Astrocyte (in vitro differentiated cells and primary cell): ENCODE measurements at regions not wholly inside any gene's neighbourhood (a gene's known extent, or its start where the extent isn't known, plus 50 kb on each side); places are given as distances from the start of the nearest gene placed in this dataset.

Source experiments
- DNase-seq: peaks from one replicate; pipeline ENCODE4 v3.0.0-alpha.2; 2010; ENCODE audit warnings: low read depth
- FAIRE-seq: peaks from 2 replicates; lab custom pipeline; 2011; peaks lifted over from hg19 to GRCh38; lab: Jason Lieb, UNC
- H2AFZ ChIP-seq: 2 replicates; pipeline ENCODE4 v1.6.0; 2012; ENCODE audit warnings: low read depth, low read length, inconsistent platforms
- H3K27ac ChIP-seq: 2 replicates; pipeline ENCODE4 v1.5.1; 2011; ENCODE audit warnings: low read depth, low read length, inconsistent platforms
- H3K27me3 ChIP-seq: 2 replicates; pipeline ENCODE4 v1.6.0; 2011; ENCODE audit warnings: low read length, inconsistent platforms; ENCODE audit not compliant: insufficient read depth
- H3K36me3 ChIP-seq: 2 replicates; pipeline ENCODE4 v1.5.1; 2011; ENCODE audit warnings: low read length, inconsistent platforms; ENCODE audit not compliant: insufficient read depth
- H3K4me1 ChIP-seq: 2 replicates; pipeline ENCODE4 v1.5.1; 2011; ENCODE audit warnings: low read length, inconsistent platforms; ENCODE audit not compliant: insufficient read depth
- H3K4me2 ChIP-seq: 2 replicates; pipeline ENCODE4 v1.6.0; 2012; ENCODE audit warnings: low read length, inconsistent platforms
- H3K4me3 ChIP-seq: 2 replicates; pipeline ENCODE4 v1.5.1; 2011; ENCODE audit warnings: low read depth, mild to moderate bottlenecking, low read length, inconsistent platforms; ENCODE audit not compliant: insufficient read depth
- H3K79me2 ChIP-seq: 2 replicates; pipeline ENCODE4 v1.6.0; 2012; ENCODE audit warnings: mild to moderate bottlenecking, low read length, inconsistent platforms; ENCODE audit not compliant: insufficient read depth
- H3K9ac ChIP-seq: 2 replicates; pipeline ENCODE4 v1.6.0; 2012; ENCODE audit warnings: mild to moderate bottlenecking, low read length, inconsistent platforms
- H3K9me3 ChIP-seq: 2 replicates; pipeline ENCODE4 v1.5.1; 2012; ENCODE audit warnings: low read depth, mild to moderate bottlenecking, low read length, inconsistent platforms; ENCODE audit not compliant: insufficient read depth
- H4K20me1 ChIP-seq: 2 replicates; pipeline ENCODE4 v1.6.0; 2012; ENCODE audit warnings: low read length, inconsistent platforms; ENCODE audit not compliant: insufficient read depth
- H3K27ac Mint-ChIP-seq: one replicate; pipeline ENCODE4 v1.8.0; 2021; ENCODE audit warnings: mild to moderate bottlenecking, mixed read lengths; ENCODE audit not compliant: unreplicated experiment
- H3K27me3 Mint-ChIP-seq: one replicate; pipeline ENCODE4 v1.8.0; 2021; ENCODE audit warnings: low read depth, mixed read lengths; ENCODE audit not compliant: unreplicated experiment
- H3K36me3 Mint-ChIP-seq: one replicate; pipeline ENCODE4 v1.8.0; 2021; ENCODE audit warnings: low read depth, mixed read lengths; ENCODE audit not compliant: unreplicated experiment
- H3K4me1 Mint-ChIP-seq: one replicate; pipeline ENCODE4 v1.8.0; 2021; ENCODE audit warnings: low read depth, mixed read lengths; ENCODE audit not compliant: unreplicated experiment
- H3K4me3 Mint-ChIP-seq: one replicate; pipeline ENCODE4 v1.8.0; 2021; ENCODE audit warnings: mild to moderate bottlenecking, moderate library complexity, mixed read lengths; ENCODE audit not compliant: unreplicated experiment
- H3K9me3 Mint-ChIP-seq: one replicate; pipeline ENCODE4 v1.8.0; 2021; ENCODE audit warnings: mild to moderate bottlenecking, mixed read lengths; ENCODE audit not compliant: unreplicated experiment
- EZH2 ChIP-seq: IDR thresholded peaks from 2 replicates; pipeline ENCODE4 v1.6.1; 2012; ENCODE audit warnings: mild to moderate bottlenecking, low read length, inconsistent platforms; ENCODE audit not compliant: insufficient read depth
- TF ChIP-seq, protein P1 (sequence below): IDR thresholded peaks from 2 replicates; pipeline ENCODE4 v1.5.1; 2011; ENCODE audit warnings: low read depth, mild to moderate bottlenecking, inconsistent platforms, low read length, moderate library complexity; ENCODE audit not compliant: insufficient read depth

DNA sequence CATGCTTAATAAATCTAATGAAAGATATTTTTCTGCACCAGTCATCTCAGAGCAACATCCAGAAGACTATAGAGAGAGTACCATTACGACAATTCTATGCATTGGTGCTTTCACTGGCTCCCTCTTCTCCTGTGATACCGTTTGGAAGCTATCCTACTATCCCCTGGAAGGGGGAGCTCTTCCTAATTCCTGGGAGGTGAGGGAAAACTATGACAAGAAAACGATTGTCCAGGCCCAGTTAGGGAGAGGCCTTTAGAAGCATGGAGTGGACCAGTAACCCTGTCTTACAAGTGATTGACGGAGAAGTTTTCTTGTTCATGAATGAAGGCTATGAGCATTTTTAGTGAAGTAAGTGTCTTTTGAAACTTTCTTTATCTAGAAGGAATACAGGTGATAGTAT lies 150.2 kb downstream of the TANC2 start:
- DNase-seq (no peak), FAIRE-seq (no peak)
- no peaks in the 10 kb centered on the region for H3K36me3 Mint-ChIP-seq
- TF ChIP-seq, protein P1, sequence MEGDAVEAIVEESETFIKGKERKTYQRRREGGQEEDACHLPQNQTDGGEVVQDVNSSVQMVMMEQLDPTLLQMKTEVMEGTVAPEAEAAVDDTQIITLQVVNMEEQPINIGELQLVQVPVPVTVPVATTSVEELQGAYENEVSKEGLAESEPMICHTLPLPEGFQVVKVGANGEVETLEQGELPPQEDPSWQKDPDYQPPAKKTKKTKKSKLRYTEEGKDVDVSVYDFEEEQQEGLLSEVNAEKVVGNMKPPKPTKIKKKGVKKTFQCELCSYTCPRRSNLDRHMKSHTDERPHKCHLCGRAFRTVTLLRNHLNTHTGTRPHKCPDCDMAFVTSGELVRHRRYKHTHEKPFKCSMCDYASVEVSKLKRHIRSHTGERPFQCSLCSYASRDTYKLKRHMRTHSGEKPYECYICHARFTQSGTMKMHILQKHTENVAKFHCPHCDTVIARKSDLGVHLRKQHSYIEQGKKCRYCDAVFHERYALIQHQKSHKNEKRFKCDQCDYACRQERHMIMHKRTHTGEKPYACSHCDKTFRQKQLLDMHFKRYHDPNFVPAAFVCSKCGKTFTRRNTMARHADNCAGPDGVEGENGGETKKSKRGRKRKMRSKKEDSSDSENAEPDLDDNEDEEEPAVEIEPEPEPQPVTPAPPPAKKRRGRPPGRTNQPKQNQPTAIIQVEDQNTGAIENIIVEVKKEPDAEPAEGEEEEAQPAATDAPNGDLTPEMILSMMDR, result no peak
- no peak for TF ChIP-seq EZH2
- H3K9me3 ChIP-seq, result no peaks in the 10 kb centered on the region
- H4K20me1 ChIP-seq, result peaks cover 17% of the 10 kb centered on the region
- H3K4me1 ChIP-seq, result peaks cover 8% of the 10 kb centered on the region
- H2AFZ ChIP-seq, result no peak overlapping the region
- H3K4me1 Mint-ChIP-seq, result peaks cover 20% of the 10 kb centered on the region
- peaks cover 2% of the 10 kb centered on the region for H3K36me3 ChIP-seq
- H3K27ac ChIP-seq, result no peak overlapping the region
- H3K27ac Mint-ChIP-seq, result no peak overlapping the region
- H3K4me3 Mint-ChIP-seq, result no peak overlapping the region
- H3K27me3 Mint-ChIP-seq, result no peaks in the 10 kb centered on the region
- H3K4me2 ChIP-seq, result no peak overlapping the region
- H3K4me3 ChIP-seq, result no peak overlapping the region
- no peaks in the 10 kb centered on the region for H3K9me3 Mint-ChIP-seq
- H3K79me2 ChIP-seq, result peaks cover 40% of the 10 kb centered on the region
- H3K9ac ChIP-seq, result no peak overlapping the region
- H3K27me3 ChIP-seq, result no peaks in the 10 kb centered on the region

DNA sequence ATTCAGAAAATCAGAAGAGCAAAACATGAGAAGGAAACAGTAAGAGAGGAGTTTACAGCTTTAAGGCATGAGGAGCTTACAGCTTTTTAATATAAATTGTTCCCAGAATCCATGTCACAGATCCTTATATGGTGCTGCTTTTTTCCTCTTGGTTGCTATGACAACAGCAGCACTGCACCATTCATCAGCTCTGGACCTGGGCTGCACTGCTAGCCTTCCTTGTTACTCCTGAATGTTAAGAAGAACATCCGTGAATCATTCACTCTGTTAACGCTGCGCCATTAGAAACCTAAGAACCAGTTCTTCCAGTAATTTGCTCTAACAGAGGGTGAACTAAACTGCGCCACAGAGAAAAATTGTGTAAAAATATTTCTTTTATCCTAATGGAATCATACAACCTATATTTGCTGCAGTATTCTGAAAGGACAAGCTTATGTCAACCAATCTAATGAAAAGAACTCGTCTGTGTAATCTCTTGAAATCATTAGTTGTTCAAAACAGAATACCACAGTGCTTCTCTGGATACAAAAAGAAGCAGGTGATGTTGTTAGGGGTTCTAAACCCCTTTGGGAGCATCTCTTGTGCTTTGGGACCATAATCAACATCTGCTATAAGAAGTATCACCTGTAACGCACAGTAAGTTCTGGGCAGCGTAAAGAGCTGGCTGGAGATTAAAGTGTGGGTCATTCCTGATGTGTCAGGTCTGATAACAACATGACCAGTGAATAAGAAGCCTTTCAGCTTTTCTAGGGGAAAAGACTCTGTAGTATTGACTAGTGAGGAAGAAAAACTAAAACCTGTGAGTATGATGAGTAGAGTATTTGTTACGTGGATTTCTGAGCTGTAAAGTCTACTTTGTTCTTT lies 151.2 kb downstream of the TANC2 start:
- Mint-ChIP-seq H3K9me3 (no peaks in the 10 kb centered on the region), H3K36me3 (no peaks in the 10 kb centered on the region), H3K4me1 (peaks cover 17% of the 10 kb centered on the region), H3K4me3 (no peak overlapping the region), H3K27ac (no peak overlapping the region), H3K27me3 (no peaks in the 10 kb centered on the region)
- DNase-seq (peak; percentile 89), FAIRE-seq (no peak)
- TF ChIP-seq, protein P1, result no peak
- no peak for TF ChIP-seq EZH2
- no peak overlapping the region for H3K9ac ChIP-seq
- H4K20me1 ChIP-seq, result peaks cover 18% of the 10 kb centered on the region
- no peaks in the 10 kb centered on the region for H3K27me3 ChIP-seq
- no peak overlapping the region for H2AFZ ChIP-seq
- H3K79me2 ChIP-seq, result peaks cover 43% of the 10 kb centered on the region
- no peak overlapping the region for H3K4me3 ChIP-seq
- H3K4me2 ChIP-seq, result peak overlapping the region; percentile 14
- H3K4me1 ChIP-seq, result peaks cover 8% of the 10 kb centered on the region
- peaks cover 2% of the 10 kb centered on the region for H3K36me3 ChIP-seq
- no peaks in the 10 kb centered on the region for H3K9me3 ChIP-seq
- no peak overlapping the region for H3K27ac ChIP-seq

DNA sequence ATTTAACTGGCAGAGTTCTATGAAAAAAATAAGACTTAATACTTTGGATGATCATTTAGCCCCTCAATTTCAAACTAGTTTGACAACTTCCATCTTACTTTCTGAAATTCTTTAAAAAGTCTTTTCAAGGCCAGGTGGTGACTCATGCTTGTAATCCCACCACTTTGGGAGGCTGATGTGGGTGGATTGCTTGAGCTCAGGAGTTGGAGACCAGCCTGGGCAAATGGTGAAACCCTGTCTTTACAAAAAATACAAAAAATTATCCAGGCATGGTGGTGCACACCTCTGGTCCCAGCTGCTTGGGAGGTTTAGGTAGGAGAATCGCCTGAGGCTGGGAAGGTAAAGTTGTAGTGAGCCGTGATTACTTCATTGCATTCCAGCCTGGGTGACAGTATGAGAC lies 154.4 kb downstream of the TANC2 start:
- Histone ChIP-seq H3K4me3 (no peak overlapping the region), H3K36me3 (peaks cover 2% of the 10 kb centered on the region), H3K27ac (no peak overlapping the region), H4K20me1 (peaks cover 28% of the 10 kb centered on the region), H3K9me3 (no peaks in the 10 kb centered on the region), H3K9ac (no peak overlapping the region), H3K4me1 (peaks cover 8% of the 10 kb centered on the region), H3K79me2 (peaks cover 45% of the 10 kb centered on the region), H2AFZ (no peak overlapping the region), H3K4me2 (no peak overlapping the region), H3K27me3 (no peaks in the 10 kb centered on the region)
- H3K9me3 Mint-ChIP-seq, result no peaks in the 10 kb centered on the region
- no peak overlapping the region for H3K27ac Mint-ChIP-seq
- FAIRE-seq, result no peak
- H3K27me3 Mint-ChIP-seq, result no peaks in the 10 kb centered on the region
- peaks cover 14% of the 10 kb centered on the region for H3K4me1 Mint-ChIP-seq
- H3K4me3 Mint-ChIP-seq, result no peak overlapping the region
- peak; percentile 48 for DNase-seq
- TF ChIP-seq, protein P1, result no peak
- no peaks in the 10 kb centered on the region for H3K36me3 Mint-ChIP-seq
